ENCODE measurements at regions not wholly inside any gene's neighbourhood (a gene's known extent, or its start where the extent isn't known, plus 50 kb on each side); places are given as distances from the start of the nearest gene placed in this dataset.

- TF ChIP-seq CTCF (IDR thresholded peaks at IDR 0.05; ENCODE audit: low read length) (no peak), EZH2 (IDR thresholded peaks at IDR 0.05; ENCODE audit: borderline replicate concordance, low read length) (no peak)
These were observed 1681.5 kb downstream of the EFNB2 start for GRCh38 chr13:104854007-104854406.
